H1 (cell line): ENCODE measurements at regions not wholly inside any gene's neighbourhood (a gene's known extent, or its start where the extent isn't known, plus 50 kb on each side); places are given as distances from the start of the nearest gene placed in this dataset.

Source experiments
- CTCF ChIA-PET: fragments of 300-600 bp; sonication (Branson Sonifier 250); formaldehyde crosslinking; loops from one replicate; lab custom pipeline; 2021; ENCODE audit not compliant: partially characterized antibody; lab: Charles Lee
- POLR2A ChIA-PET: fragments of 300-600 bp; sonication (Branson Sonifier 250); formaldehyde crosslinking; loops from one replicate; lab custom pipeline; 2021; ENCODE audit warnings: inconsistent platforms; ENCODE audit not compliant: partially characterized antibody; lab: Charles Lee
- DNase-seq, 2 experiments: peaks; one replicate each; pipeline versions ENCODE4 v3.0.0 to v3.0.0-alpha.2; 2010 to 2022; ENCODE audit warnings: low spot score in 2 of 2, low read depth in 1 of 2, mixed read lengths in 1 of 2
- FAIRE-seq: peaks from 2 replicates; lab custom pipeline; 2011; peaks lifted over from hg19 to GRCh38; lab: Jason Lieb, UNC
- H2AFZ ChIP-seq: 2 replicates; pipeline ENCODE4 v1.8.1; 2012; ENCODE audit warnings: low read length, inconsistent platforms
- H2AK5ac ChIP-seq: 2 replicates; pipeline ENCODE4 v1.6.1; 2013; ENCODE audit warnings: low read depth, low read length
- H2BK120ac ChIP-seq: replicated peaks from 2 replicates; pipeline ENCODE3; 2013; ENCODE audit warnings: low read depth, low read length, inconsistent platforms
- H2BK12ac ChIP-seq: 2 replicates; pipeline ENCODE4 v1.6.1; 2013; ENCODE audit warnings: low read depth, low read length
- H2BK15ac ChIP-seq: 2 replicates; pipeline ENCODE4 v1.6.1; 2013; ENCODE audit warnings: low read length
- H2BK20ac ChIP-seq: 2 replicates; pipeline ENCODE4 v1.6.1; 2013; ENCODE audit warnings: low read length
- H2BK5ac ChIP-seq: 2 replicates; pipeline ENCODE4 v1.6.1; 2013; ENCODE audit warnings: low read depth, low read length
- H3K14ac ChIP-seq: 2 replicates; pipeline ENCODE4 v1.6.1; 2013; ENCODE audit warnings: inconsistent platforms; ENCODE audit not compliant: insufficient read length
- H3K18ac ChIP-seq: 2 replicates; pipeline ENCODE4 v1.6.1; 2013; ENCODE audit warnings: low read length; ENCODE audit errors: extremely low read depth
- H3K23ac ChIP-seq: 2 replicates; pipeline ENCODE4 v1.6.1; 2013; ENCODE audit warnings: inconsistent platforms; ENCODE audit not compliant: insufficient read length
- H3K23me2 ChIP-seq: 2 replicates; pipeline ENCODE4 v1.6.1; 2013; ENCODE audit warnings: low read depth, low read length
- H3K27ac ChIP-seq: 2 replicates; pipeline ENCODE4 v1.6.1; 2011; ENCODE audit warnings: low read depth, low read length, inconsistent platforms
- H3K27me3 ChIP-seq, 4 experiments: replicated peaks in 1 of 4; 1 replicate in 1 of 4; 2 replicates in 3 of 4; pipeline versions ENCODE4 v1.6.1 to v1.8.1; 2011 to 2013; ENCODE audit warnings: low read length in 3 of 4, mild to moderate bottlenecking in 3 of 4, inconsistent platforms in 2 of 4, mixed read lengths in 2 of 4, moderate library complexity in 1 of 4; ENCODE audit not compliant: control insufficient read depth in 3 of 4, insufficient read depth in 3 of 4; ENCODE audit errors: extremely low read depth in 1 of 4
- H3K36me3 ChIP-seq, 4 experiments: 2 replicates each; pipeline versions ENCODE4 v1.6.1 to v1.8.1; 2011 to 2013; ENCODE audit warnings: mild to moderate bottlenecking in 4 of 4, low read length in 3 of 4, moderate library complexity in 2 of 4, control low read depth in 1 of 4, inconsistent platforms in 1 of 4; ENCODE audit not compliant: insufficient read depth in 4 of 4, control insufficient read depth in 2 of 4
- H3K4ac ChIP-seq: replicated peaks from 2 replicates; pipeline ENCODE3; 2013; ENCODE audit warnings: low read length, low read depth, mixed read lengths, inconsistent platforms; ENCODE audit not compliant: insufficient read length
- H3K4me1 ChIP-seq, 4 experiments: replicated peaks in 1 of 4; 1 replicate in 1 of 4; 2 replicates in 3 of 4; pipeline versions ENCODE4 v1.6.1 to v1.8.1; 2011 to 2013; ENCODE audit warnings: low read length in 3 of 4, inconsistent platforms in 2 of 4, mixed read lengths in 1 of 4; ENCODE audit not compliant: insufficient read depth in 4 of 4, control insufficient read depth in 3 of 4
- H3K4me2 ChIP-seq, 2 experiments: 2 replicates each; pipeline versions ENCODE4 v1.6.1 to v1.8.1; 2011 to 2013; ENCODE audit warnings: low read depth in 2 of 2, low read length in 2 of 2, control low read depth in 1 of 2, inconsistent platforms in 1 of 2, mild to moderate bottlenecking in 1 of 2; ENCODE audit not compliant: insufficient read depth in 1 of 2
- H3K4me3 ChIP-seq, 4 experiments: fragments of 200-600, 300-600 bp in 1 of 4; sonication (generic), shearing (Covaris generic), sonication (Bioruptor Twin) in 1 of 4; 2 replicates each; pipeline versions ENCODE4 v1.5.1 to v1.8.1; 2011 to 2016; ENCODE audit warnings: low read length in 4 of 4, low read depth in 3 of 4, control low read depth in 2 of 4, inconsistent platforms in 2 of 4, mild to moderate bottlenecking in 2 of 4, mixed read lengths in 1 of 4, moderate library complexity in 1 of 4; ENCODE audit not compliant: insufficient read depth in 2 of 4; ENCODE audit errors: extremely low read depth in 1 of 4
- H3K56ac ChIP-seq: replicated peaks from 2 replicates; pipeline ENCODE3; 2013; ENCODE audit warnings: low read depth, mild to moderate bottlenecking, mixed read lengths, low read length, inconsistent platforms; ENCODE audit not compliant: insufficient read length
- H3K79me1 ChIP-seq: 2 replicates; pipeline ENCODE4 v1.6.1; 2013; ENCODE audit warnings: low read depth, low read length, control low read depth
- H3K79me2 ChIP-seq, 2 experiments: 2 replicates each; pipeline versions ENCODE4 v1.6.1 to v1.8.1; 2012 to 2013; ENCODE audit warnings: low read length in 2 of 2, mild to moderate bottlenecking in 2 of 2, inconsistent platforms in 1 of 2; ENCODE audit not compliant: insufficient read depth in 2 of 2, control insufficient read depth in 1 of 2
- H3K9ac ChIP-seq, 4 experiments: replicated peaks in 1 of 4; 1 replicate in 1 of 4; 2 replicates in 3 of 4; pipeline versions ENCODE4 v1.6.1 to v1.8.1; 2011 to 2013; ENCODE audit warnings: low read depth in 3 of 4, low read length in 3 of 4, control low read depth in 2 of 4, mild to moderate bottlenecking in 2 of 4, moderate library complexity in 2 of 4, inconsistent platforms in 1 of 4; ENCODE audit errors: extremely low read depth in 1 of 4
- H3K9me3 ChIP-seq, 2 experiments: 2 replicates each; pipeline versions ENCODE4 v1.6.1 to v1.8.1; 2012 to 2013; ENCODE audit warnings: mild to moderate bottlenecking in 2 of 2, moderate library complexity in 2 of 2, control low read depth in 1 of 2, inconsistent platforms in 1 of 2, low read depth in 1 of 2, low read length in 1 of 2, mixed read lengths in 1 of 2; ENCODE audit not compliant: insufficient read depth in 2 of 2
- H4K20me1 ChIP-seq, 2 experiments: replicated peaks in 1 of 2; 2 replicates each; pipeline versions ENCODE3 to v1.8.1; 2011 to 2013; ENCODE audit warnings: inconsistent platforms in 2 of 2, low read length in 2 of 2, mild to moderate bottlenecking in 1 of 2; ENCODE audit not compliant: insufficient read depth in 2 of 2, control insufficient read depth in 1 of 2
- H4K5ac ChIP-seq: 2 replicates; pipeline ENCODE4 v1.6.1; 2013; ENCODE audit warnings: low read length, low read depth, mixed read lengths, inconsistent platforms; ENCODE audit not compliant: insufficient read length
- H4K8ac ChIP-seq: 2 replicates; pipeline ENCODE4 v1.8.0; 2013; ENCODE audit warnings: mild to moderate bottlenecking, moderate library complexity, low read length, inconsistent platforms; ENCODE audit not compliant: insufficient read depth; ENCODE audit errors: extremely low read depth
- H4K91ac ChIP-seq: replicated peaks from 2 replicates; pipeline ENCODE3; 2013; ENCODE audit warnings: low read length, mixed read lengths, inconsistent platforms; ENCODE audit not compliant: insufficient read length
- CHD1 ChIP-seq: IDR thresholded peaks from 2 replicates; pipeline ENCODE4 v1.6.1; 2012; ENCODE audit warnings: low read depth, low read length, improper control_type of control experiment
- CTBP2 ChIP-seq: IDR thresholded peaks from 2 replicates; pipeline ENCODE4 v1.7.0; 2011; ENCODE audit warnings: borderline replicate concordance, mild to moderate bottlenecking, moderate library complexity, mixed read lengths, low read length; ENCODE audit not compliant: insufficient read depth, insufficient read length
- HDAC6 ChIP-seq: IDR thresholded peaks from one replicate; pipeline ENCODE4 v1.7.1; 2012; ENCODE audit warnings: low read depth, mild to moderate bottlenecking, inconsistent platforms, low read length, moderate library complexity
- NRF1 ChIP-seq: IDR thresholded peaks from 2 replicates; pipeline ENCODE4 v1.6.1; 2011; ENCODE audit warnings: mild to moderate bottlenecking, low read depth, low read length, improper control_type of control experiment
- PHF8 ChIP-seq: fragments of 200-600 bp; sonication (generic); conservative IDR thresholded peaks from 2 replicates; pipeline ENCODE4 v1.7.1; 2012; ENCODE audit warnings: low read depth, mild to moderate bottlenecking, inconsistent platforms, low read length, moderate library complexity
- WGBS, 2 experiments: shearing (Covaris generic) in 1 of 2; methylation state at CpG; one replicate each; pipeline versions ENCODE4 v1.1.6 to v1.1.7; 2013 to 2015; ENCODE audit warnings: low lambda C conversion rate in 2 of 2, mixed read lengths in 2 of 2, inconsistent platforms in 1 of 2, low coverage in 1 of 2, missing lambda C conversion rate in 1 of 2; ENCODE audit not compliant: insufficient replicate concordance in 2 of 2, insufficient coverage in 1 of 2, insufficient read length in 1 of 2; ENCODE audit errors: extremely low coverage in 1 of 2, missing lambda C conversion rate in 1 of 2; 5-methylcytosine and 5-hydroxymethylcytosine counted together
- TF ChIP-seq, protein P1 (sequence below): IDR thresholded peaks from 2 replicates; pipeline ENCODE4 v1.6.1; 2011; ENCODE audit warnings: low read depth, mild to moderate bottlenecking, low read length; ENCODE audit not compliant: insufficient read depth

DNA sequence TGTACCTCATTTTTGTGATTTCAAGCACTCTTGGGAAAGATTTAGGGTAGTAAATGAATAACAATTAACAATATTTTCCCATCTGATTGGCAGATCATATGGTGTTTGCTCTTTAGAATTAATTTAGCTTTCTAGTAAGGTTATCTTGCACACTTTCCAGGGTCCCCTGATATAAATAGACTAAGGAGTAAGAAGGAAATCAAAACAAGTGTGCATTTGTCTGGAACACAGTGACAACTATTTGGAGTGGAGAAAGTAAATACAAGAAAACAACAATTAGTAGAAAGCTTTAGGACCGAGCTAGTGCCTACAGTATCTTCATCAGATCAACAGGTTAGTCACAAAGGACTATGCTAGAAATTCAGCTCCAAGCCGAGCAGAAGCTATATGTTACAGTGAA, 429.5 kb downstream of the COG6 start:
- POLR2A ChIA-PET, result no interaction called here
- H3K23ac ChIP-seq, result no peak overlapping the region
- no peak for TF ChIP-seq HDAC6
- no peak for TF ChIP-seq CTBP2
- TF ChIP-seq, protein P1, sequence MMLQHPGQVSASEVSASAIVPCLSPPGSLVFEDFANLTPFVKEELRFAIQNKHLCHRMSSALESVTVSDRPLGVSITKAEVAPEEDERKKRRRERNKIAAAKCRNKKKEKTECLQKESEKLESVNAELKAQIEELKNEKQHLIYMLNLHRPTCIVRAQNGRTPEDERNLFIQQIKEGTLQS, result no peak
- no peak for TF ChIP-seq CHD1
- no peak for TF ChIP-seq PHF8
- no peak for TF ChIP-seq NRF1

More for the DNA sequence above, 429.5 kb downstream of the COG6 start:
- no peaks in the 10 kb centered on the region for H3K36me3 ChIP-seq
- no peaks in the 10 kb centered on the region for H4K20me1 ChIP-seq
- DNase-seq, result no peak
- H2BK12ac ChIP-seq, result no peak overlapping the region
- 81% methylated on average over 2 of the region's 2 CpGs; no CpG with 5 or more reads in 1 of the 2 experiments for WGBS, 2 experiments
- H3K9me3 ChIP-seq, result 0 out of 4 replicates have a peak, but pooled peaks cover 0 to 5% of the 10 kb centered on the region in 2 experiments
- no peak overlapping the region for H2BK15ac ChIP-seq
- no peak for FAIRE-seq
- H3K9ac ChIP-seq, result no peak overlapping the region
- no peak overlapping the region for H4K8ac ChIP-seq
- H4K91ac ChIP-seq, result no peak overlapping the region
- H3K14ac ChIP-seq, result no peak overlapping the region
- H3K23me2 ChIP-seq, result no peaks in the 10 kb centered on the region
- H2BK120ac ChIP-seq, result no peak overlapping the region
- H3K4me1 ChIP-seq, result peaks cover 0 to 10% (median 4%) of the 10 kb centered on the region in 4 experiments; a peak in 5 of 7 replicates
- no peak overlapping the region for H3K18ac ChIP-seq
- no peaks in the 10 kb centered on the region for H3K79me2 ChIP-seq
- H2AK5ac ChIP-seq, result no peak overlapping the region
- no peak overlapping the region for H3K27ac ChIP-seq
- H3K4ac ChIP-seq, result no peak overlapping the region
- no peak overlapping the region for H3K4me3 ChIP-seq
- H2AFZ ChIP-seq, result no peak overlapping the region
- no peak overlapping the region for H2BK5ac ChIP-seq
- no peak overlapping the region for H3K56ac ChIP-seq
- H3K27me3 ChIP-seq, result no peaks in the 10 kb centered on the region
- no peak overlapping the region for H3K4me2 ChIP-seq
- H3K79me1 ChIP-seq, result no peaks in the 10 kb centered on the region
- CTCF ChIA-PET, result interaction anchor here (0.6 to 5.0 kb wide), 6 partner anchors 10 to 692 kb away, joined by 3 to 27 read pairs (median 4); no protein-coding TSS in a partner anchor
- H2BK20ac ChIP-seq, result no peak overlapping the region
- no peak overlapping the region for H4K5ac ChIP-seq
